HG03039 (cell line): ENCODE measurements at regions not wholly inside any gene's neighbourhood (a gene's known extent, or its start where the extent isn't known, plus 50 kb on each side); places are given as distances from the start of the nearest gene placed in this dataset.

Experiments used
- ATAC-seq: cut with Tn5 transposase; IDR thresholded peaks from one replicate; pipeline ENCODE4 v1.9.1; 2021; ENCODE audit warnings: mild to moderate bottlenecking, moderate library complexity; ENCODE audit not compliant: unreplicated experiment

DNA sequence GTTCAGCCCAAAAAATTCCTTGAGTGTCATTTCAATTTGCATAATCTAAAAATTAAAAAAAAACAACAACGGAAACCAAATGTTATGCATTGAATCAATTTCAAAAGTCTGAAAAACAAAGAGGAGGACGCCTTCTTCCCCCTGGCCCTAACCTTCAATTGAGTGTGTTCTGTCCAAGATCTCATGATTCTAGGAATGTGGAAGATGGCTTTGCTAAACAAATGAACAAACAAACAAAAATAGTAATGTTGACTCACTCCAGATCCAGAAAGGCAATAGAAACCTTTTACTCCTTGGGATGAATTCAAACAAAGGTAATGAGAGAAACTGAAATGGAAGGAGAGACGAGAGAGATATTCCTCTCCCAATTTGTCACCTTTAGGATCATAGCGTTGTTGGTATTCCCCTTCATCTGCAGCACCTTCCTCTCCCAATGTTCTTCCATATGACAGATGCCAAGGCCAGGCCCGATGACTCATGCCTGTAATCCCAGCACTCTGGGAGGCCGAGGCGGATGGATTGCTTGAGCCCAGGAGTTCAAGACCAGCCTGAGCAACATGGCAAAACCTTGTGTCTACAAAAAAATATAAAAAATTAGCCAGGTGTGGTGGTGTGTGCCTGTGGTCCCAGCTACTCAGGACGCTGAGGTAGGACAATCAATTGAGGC is 109.2 kb upstream of the ADGRF1 start:
- no peak for ATAC-seq

DNA sequence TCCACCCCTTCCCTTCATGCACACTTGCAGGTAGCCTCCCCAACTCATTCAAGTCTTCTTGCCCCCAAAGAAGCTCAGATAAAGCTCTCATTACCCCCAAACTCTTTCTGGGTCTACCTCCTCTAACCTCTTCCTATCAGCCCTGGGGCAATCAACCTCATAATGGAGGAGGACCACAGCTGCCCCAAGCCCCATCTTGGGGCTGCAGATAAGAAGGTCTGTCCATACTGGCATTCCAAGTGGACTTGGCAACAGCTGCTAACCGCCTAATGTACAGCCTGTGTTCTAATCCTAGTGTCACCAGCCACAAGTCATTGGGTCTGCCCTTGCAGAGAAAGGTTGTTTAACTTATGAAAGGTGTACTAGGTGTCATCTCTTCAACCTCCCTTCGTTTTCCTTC is 107.4 kb upstream of the ADGRF1 start:
- no peak for ATAC-seq

DNA sequence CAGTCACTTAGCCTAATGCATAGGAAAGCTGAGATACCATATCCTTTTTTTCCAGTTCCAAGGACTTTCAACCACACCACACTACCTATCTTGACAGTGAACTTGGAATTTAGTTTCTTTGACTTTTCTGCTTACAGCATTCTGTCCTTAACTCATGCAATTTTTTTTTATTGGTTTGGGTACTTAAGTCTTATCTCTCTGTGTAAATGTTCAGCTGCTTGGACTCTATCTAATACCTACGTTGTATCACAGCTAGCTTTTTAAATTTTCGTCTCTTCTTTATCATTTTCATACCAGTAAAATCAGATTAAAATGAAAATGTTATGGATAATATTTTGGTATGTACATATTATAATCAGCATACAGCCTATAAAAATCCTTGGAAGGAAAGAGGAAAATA is 106.9 kb upstream of the ADGRF1 start:
- no peak for ATAC-seq

DNA sequence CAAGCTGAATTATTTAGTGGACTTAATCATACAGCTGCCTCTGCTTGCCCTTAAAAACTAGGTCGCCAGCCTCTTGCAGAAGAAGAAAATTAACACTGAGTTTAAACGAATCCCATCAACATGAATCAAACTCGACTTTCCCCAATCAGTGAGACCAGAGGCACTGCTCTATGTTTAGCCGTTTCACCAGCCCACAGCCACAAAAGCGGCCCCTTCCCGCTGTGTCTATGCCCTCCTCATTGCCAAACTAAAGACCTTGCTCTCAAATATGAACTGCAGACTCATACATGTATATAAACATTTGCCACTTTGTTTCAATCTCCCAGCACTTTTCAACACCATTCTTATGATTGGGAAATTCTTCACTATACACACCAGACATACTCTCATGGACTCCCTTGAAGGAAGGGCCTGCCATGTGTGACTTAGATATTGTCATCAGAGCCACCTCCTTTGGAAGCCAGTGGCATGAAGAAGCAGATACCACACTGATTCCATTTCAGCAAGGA is 105.8 kb upstream of the ADGRF1 start:
- no peak for ATAC-seq

DNA sequence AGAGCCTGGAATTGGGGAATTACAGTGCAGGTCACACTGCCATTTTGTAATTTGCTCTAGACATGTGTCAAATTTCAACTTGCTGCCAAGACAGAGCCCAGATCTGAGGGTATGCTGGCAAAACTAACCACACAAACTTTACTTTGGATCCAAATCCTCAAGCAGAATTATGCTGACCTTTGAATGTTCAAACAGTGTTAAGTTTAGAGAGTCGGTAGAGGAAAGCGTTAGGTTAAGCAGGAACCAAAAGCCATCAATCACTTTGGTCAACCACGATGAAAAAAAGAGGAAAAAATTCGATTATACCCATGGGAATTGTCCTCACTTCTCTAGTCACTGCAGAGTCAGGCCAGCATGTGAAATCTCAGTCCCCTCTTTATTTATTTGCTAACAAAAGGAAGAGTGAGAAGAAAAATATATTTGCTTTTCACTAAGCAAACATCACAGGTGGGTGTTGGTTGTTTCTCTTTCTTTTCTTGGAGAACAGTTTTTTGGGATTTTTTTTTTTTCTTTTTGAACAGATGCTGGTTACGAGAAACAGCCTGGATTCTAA is 105.1 kb upstream of the ADGRF1 start:
- no peak for ATAC-seq

DNA sequence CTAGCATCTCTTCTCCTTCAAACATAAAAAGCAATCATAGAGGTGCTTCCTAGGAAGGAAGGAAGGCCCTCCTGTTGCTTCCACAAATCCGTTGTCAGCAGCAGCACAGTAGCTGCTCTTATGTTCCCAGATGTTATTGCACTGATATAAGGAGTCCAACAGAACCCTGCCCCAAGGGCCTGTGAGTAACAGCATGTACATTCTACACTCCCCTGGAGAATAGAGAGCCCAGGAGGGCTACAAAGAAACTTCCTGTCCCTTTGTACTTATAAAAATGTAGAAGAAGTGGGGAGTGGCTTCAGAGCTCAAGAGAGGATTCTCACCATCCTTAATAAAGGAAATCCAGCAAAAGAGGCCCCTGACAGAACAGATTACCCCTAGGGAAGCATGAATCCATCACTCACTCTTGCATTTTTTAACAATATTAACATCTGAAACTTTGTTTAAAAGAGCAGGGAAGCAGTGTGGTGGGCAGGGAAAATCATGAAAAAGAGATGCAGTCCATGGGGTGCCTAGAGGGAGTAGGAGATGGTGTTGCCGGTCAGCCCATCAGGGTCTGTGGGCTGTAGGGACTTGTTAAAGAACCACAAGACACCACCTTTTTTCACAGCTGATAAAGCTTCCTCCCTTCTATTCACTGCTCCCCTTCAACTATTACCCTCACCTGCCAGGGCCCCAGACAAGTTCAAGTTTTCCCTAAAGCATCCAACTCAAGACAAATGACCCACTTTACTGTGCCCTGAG is 104.5 kb upstream of the ADGRF1 start:
- ATAC-seq = no peak

DNA sequence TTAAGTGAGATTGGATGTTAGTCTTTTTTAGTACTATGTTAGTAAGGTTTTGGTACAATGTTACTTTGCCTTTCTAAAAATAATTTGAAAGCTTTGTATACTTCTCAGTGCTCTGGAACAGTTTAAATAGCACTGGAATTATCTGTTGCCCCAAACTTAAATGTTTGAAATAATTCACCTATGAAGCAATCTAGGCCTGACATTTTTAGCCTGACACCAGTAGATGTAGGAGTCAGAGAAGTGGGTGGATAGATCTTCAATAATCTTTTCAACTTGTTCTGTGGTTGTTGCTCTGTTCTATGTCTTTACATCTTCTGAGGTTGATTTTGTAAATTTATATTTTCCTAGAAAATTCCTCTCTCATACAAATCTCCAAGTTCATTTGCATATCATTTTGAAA is 103.1 kb upstream of the ADGRF1 start:
- ATAC-seq = no peak

DNA sequence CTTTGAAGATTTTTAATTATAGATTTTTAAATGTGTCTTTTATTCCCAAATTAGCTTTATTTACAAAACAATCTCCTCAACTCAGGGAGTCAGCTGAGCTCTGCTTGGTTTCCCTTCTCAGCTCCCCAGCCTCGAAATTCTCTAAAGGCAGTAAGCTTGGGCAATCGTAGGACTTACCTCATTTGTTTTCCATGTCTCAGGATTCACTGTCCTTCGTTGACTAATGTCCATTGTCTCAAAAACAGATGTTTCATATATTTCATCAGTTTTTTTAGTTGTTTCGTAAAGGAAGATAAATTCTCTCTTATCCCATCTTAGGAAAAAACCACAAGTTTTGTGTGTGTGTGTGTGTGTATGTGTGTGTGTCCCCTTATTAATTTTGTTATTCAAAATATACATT is 102.2 kb upstream of the ADGRF1 start:
- ATAC-seq = no peak

DNA sequence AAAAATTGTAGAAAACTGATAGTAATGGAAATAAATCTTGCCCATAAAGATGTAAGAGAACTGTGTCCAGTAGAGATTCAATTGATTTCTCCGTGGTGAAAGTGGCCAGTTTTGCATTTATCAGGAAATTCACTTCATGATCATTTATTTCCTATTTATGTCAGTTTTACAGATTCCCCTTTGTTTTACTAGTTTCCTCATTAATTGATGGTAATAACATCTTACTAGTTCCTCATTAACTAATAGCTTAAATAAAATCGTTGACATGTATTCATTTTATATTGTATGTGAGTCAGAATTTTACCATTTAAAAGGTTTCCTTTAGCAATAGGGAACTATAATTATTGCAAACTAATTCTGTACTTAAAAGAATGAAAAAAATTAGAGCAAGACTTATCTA is 99.8 kb upstream of the ADGRF1 start:
- ATAC-seq = no peak

DNA sequence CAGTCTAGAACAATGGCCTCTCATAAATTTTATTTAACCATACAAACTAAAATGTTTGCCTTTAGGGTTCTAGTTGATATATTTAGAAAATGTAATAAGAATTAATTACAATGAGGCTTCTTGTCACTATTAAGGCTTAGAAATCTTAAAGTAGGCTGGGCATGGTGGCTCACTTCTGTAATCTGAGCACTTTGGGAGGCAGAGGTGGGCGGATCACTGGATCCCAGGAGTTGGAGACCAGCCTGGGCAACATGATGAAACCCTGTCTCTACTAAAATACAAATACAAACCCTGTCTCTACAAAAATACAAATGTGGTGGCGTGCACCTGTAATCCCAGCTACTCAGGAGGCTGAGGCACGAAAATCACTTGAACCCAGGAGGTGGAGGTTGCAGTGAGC is 99.0 kb upstream of the ADGRF1 start:
- ATAC-seq = no peak

DNA sequence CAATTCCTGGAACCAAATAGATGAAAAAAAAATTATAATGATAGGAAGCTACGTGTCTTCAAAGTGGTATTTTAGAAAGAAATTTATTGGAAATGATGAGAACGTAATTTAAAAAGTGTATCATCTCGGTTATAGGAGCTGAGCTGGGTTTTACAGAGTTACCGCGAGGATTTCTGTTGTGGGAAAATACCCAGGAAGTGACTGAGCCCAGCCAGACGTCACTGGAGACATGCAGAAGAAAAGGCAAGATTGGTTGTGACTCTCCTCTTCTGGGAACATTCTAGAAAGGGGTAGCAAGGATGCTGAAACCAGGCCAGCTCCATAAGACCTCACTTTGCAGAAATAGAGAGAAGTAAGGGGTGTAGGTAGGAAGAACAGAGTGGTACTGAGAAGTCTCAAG is 95.9 kb upstream of the ADGRF1 start:
- no peak for ATAC-seq

DNA sequence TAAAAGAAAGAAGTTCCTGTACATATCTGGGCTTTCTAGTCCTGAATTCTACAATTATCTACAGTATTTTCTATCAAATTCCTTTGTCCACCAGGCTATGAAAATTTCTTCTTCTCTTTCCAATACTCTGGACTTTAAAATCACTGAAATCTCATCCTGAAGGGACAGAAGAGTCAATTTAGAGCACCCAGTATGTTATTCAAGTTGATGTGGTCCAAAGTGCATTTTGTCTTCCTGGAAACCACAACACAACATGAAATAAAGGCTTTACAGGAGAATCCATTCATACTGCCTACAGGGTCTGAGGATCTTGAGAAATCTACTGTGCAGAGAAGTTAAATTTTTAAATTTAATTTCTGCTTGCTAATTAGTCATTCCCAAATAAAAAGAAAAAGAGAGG is 94.9 kb upstream of the ADGRF1 start:
- ATAC-seq = no peak

DNA sequence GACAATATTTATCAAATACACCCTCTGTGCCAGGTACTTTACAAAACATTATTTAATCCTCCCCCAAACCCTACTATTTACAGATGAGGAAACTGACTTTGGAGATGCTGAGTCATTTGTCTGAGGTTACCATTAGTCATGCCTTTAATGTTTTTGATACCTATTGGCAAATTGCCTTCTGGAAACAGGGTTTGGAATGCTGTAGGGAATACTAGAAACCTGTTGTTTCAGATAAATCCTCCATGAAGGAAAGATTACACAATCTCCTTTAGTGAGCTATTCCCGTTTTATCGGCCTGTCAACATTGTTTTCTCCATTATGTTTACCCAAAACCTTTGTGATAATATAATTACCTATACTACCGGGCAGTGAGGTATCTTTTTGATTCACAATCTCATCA is 93.6 kb upstream of the ADGRF1 start:
- no peak for ATAC-seq

DNA sequence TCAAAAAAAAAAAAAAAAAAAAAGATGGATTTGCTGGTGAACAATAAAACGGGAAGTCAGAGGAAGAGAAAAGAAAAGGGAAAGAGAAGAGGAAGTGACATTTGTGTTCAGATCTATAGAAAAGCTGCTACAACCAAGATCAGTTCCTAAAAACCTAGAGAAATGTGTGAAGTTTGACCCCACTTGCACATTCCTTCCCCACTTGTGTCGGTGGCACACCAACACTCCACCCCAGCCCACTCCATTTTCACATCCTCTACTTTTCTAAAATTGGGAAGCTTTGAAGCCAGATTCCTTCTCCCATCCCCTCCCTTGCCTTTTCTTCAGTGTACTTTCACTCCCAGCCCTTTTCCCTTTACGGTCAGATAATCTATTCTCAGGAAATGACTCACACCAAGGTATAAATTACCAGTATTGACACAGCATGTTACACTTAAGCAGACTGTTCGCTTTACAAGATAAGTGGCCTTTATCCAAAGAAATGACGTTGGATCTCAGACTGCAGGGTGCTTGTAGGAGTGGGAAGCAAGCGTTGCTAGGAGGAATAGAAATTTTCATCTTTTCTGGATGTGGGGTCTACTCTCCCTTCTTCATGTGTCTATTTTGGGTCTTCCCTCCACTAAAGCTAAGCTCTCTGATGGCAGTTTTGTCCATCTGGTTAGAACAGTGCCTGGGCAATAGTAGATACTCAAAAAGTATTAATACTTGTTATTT is 92.5 kb upstream of the ADGRF1 start:
- ATAC-seq = no peak

DNA sequence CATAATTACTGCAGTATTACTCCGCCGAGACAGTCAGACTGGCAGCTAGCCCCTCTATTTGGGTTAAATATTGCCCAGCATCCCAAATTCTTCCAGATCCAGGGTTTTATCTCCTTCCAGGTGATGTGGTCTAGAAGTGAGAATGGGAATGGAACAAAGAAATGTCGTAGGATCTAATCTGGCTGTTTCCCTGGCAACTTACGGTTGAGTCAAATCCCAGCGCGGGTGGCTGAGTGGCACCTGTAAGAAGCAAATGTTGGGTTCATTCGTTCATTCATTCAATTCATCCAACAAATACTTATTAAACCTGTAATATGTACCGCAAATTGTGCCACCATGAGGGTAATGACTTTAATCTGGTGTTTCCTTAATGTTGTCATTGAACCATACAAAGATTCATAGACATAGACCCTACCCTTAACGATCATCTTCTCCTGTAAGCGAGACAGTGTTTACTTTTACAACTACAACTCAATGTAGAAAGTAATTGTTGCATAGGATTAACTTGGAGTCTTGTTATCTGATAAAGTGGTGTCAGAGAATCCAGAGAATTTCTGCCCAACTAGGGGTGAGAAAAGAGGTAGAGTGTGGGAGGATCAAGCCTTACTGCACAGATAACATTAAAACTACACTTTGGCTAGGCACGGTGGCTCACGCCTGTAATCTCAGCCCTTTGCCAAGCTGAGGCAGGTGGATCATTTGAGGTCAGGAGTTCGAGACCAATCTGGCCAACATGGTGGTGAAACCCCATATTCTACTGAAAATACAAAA is 91.3 kb upstream of the ADGRF1 start:
- no peak for ATAC-seq

DNA sequence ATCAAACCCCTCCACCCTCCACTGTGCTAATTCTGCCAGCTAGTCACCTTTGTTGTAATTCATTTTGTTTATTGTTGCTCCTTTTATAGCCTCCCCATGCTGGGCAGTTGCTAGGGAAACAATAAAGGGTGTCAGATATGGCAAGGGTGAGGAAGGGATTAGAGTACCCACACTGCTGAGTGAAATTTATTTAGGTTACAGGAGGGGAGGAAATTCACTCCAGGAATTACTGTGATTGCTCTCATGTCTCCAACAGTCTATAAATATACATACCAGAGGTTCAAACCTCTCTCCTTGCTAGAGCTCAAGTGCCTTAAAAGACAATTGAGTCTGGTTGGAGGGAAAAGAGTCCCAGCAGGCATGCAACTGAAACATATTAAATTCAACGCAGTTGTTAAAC is 90.6 kb upstream of the ADGRF1 start:
- no peak for ATAC-seq

DNA sequence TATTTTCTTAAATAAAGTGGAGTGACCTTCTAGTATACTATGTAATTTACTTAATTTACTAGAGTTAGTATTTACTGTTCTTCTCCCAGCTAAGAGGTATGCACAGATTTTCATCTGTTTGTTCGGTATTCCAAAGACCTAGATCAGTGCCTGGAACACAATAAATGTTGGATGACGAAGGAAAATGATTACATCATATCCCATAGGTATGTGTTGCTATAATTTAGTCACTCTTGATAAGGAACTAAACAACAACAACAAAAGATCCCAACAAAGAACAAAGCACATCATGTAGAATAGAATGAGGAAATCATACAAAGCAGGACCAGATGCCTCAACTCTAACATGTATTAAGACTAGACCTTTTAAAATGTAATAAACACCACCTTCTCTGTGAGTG is 89.6 kb upstream of the ADGRF1 start:
- ATAC-seq = no peak

DNA sequence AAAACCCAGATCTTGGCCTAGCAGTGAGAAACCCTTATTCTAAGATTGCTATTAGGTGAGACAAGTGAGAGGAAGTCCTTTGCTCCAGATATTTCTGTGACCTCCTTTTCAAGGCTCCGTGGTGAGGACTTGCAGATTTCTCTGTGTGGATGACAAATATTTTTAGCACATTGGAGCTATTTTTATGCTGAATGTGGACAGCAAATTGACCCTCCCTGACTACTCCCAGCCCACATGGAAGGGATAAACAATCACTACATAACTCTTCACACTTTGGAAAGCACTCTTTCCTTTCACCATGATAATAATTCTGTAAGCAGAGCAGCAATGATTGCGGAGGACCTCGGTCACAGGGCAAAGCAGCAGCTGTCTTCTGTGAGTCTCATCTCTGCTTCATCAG is 88.0 kb upstream of the ADGRF1 start:
- ATAC-seq = no peak

DNA sequence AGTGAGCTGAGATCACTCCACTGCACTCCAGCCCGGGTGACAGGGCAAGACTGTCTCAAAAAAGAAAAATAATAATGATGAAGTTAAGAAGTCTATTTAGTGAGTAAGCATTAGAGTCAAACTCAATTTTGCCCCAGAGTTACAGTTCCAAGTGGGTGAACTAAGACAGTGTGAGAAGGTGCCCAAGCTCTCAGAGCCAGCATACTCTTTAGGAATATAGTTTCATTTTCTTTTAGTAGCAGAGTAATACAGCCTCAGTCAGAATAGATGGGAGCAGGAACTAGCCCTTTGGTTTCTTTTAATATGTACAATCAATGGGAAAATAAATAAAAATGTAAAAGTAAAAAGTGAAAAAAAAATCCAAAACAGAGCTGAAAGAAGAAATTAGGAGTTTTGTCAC is 87.0 kb upstream of the ADGRF1 start:
- no peak for ATAC-seq

DNA sequence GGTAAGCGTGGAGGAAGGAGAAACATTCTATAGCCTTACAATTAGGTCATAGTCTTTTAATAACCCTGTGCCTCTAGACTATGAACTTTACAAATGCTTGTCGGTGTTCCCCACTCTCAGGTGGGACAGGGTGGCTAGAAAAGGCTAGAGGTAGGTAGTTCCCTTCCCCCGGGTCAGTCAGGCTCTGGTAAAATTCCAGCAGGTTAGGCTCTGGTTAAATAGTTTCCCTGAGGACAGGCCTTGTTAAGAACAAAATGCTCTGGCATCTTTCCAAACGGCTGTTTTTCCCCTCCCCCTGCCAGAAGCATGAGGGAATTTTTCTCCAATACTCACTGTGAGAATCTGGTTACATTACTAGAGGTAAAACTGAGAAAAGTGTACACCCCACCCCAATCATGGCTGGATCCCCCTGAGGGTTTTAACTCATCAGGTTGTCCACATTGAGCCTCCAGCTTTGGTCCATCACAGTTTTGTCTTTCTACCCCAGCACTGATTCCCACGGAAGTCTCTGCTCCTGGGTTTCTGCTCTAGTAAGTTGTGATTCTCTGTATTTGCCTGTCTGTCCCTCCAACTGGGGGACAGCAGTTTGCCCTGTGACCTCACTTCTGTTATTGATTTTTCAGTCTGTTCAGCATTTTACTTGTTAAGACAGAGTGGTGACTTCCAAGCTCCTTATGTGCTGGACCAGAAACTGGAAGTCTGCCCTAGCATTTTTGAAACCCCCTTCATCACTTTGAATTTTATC is 84.7 kb upstream of the ADGRF1 start:
- no peak for ATAC-seq
